Gastroesophageal sphincter (tissue), 4 donors: ENCODE measurements at regions not wholly inside any gene's neighbourhood (a gene's known extent, or its start where the extent isn't known, plus 50 kb on each side); places are given as distances from the start of the nearest gene placed in this dataset.
A peak's percentile ranks its signal among the peaks of the same experiment; 100 is the strongest.

ENCODE experiments used
- ATAC-seq: fragments of 150-250 bp; one replicate; pipeline ENCODE4 v1.9.1; 2016; ENCODE audit warnings: mild to moderate bottlenecking, moderate library complexity
- H3K27ac ChIP-seq, 4 donors: fragments of 200-600 bp; sonication (generic) in 3 of 4; 1 replicate in 3 of 4; 2 replicates in 1 of 4; pipeline ENCODE4 v1.5.1; 2016 to 2019
- H3K27me3 ChIP-seq: fragments of 200-600 bp; sonication (generic); one replicate; pipeline ENCODE4 v1.5.1; 2019
- H3K36me3 ChIP-seq, 2 donors: fragments of 200-600 bp; sonication (generic); one replicate each; pipeline ENCODE4 v1.5.1; 2019; ENCODE audit warnings: control low read depth in 1 of 2
- H3K4me1 ChIP-seq, 3 donors: fragments of 200-600 bp; sonication (generic); 1 replicate in 2 of 3; 2 replicates in 1 of 3; pipeline ENCODE4 v1.5.1; 2016 to 2019; ENCODE audit warnings: control low read depth in 2 of 3
- H3K4me3 ChIP-seq, 2 donors: fragments of 200-600 bp; sonication (generic); one replicate each; pipeline ENCODE4 v1.5.1; 2019; ENCODE audit warnings: mild to moderate bottlenecking in 1 of 2, moderate library complexity in 1 of 2
- H3K9me3 ChIP-seq, 3 donors: fragments of 200-600 bp; sonication (generic); one replicate each; pipeline ENCODE4 v1.5.1; 2017 to 2019; ENCODE audit warnings: control low read depth in 2 of 3
- CTCF ChIP-seq, 4 experiments: fragments of 200-600 bp in 2 of 4; fragments of 450-650 bp in 2 of 4; sonication (generic) in 1 of 4; IDR thresholded peaks; one replicate each; pipeline ENCODE4 v1.5.1; 2017 to 2019; ENCODE audit warnings: antibody characterized with exemption in 4 of 4, mild to moderate bottlenecking in 2 of 4, moderate library complexity in 2 of 4
- EP300 ChIP-seq: sonication (generic); formaldehyde crosslinking; IDR thresholded peaks from one replicate; pipeline ENCODE4 v1.6.1; 2017; ENCODE audit warnings: antibody characterized with exemption, mild to moderate bottlenecking
- POLR2A ChIP-seq, 2 donors: fragments of 450-650 bp; IDR thresholded peaks; one replicate each; pipeline ENCODE4 v1.6.1; 2017; ENCODE audit warnings: antibody characterized with exemption in 2 of 2, mild to moderate bottlenecking in 2 of 2, moderate library complexity in 1 of 2
- POLR2AphosphoS5 ChIP-seq: sonication (generic); formaldehyde crosslinking; IDR thresholded peaks from one replicate; pipeline ENCODE4 v1.6.1; 2017; ENCODE audit warnings: antibody characterized with exemption
- WGBS, 2 donors: methylation state at CpG; one replicate each; pipeline ENCODE4 v1.1.5; 2018; ENCODE audit warnings: low coverage in 1 of 2; 5-methylcytosine and 5-hydroxymethylcytosine counted together

- H3K36me3 ChIP-seq = no peaks in the 10 kb centered on the region
- ATAC-seq = no peak
- H3K4me1 ChIP-seq = no peaks in the 10 kb centered on the region
- no peaks in the 10 kb centered on the region for H3K27me3 ChIP-seq
- no peak overlapping the region for H3K4me3 ChIP-seq
- no peak overlapping the region for H3K27ac ChIP-seq
- 71% methylated on average over 3 of the region's 3 CpGs; no CpG with 5 or more reads in 1 of the 2 donors for WGBS, 2 donors
- TF ChIP-seq CTCF (IDR thresholded peaks at IDR 0.05) (no peak), POLR2A (IDR thresholded peaks at IDR 0.05) (no peak), POLR2AphosphoS5 (no peak), EP300 (no peak)
- no peaks in the 10 kb centered on the region for H3K9me3 ChIP-seq
Observed at GRCh38 chr1:157367091-157367739, 185.1 kb downstream of the FCRL5 start.

GRCh38 chr1:157364612-157365011, 187.7 kb downstream of the FCRL5 start:
- H3K27ac ChIP-seq = no peak overlapping the region
- H3K27me3 ChIP-seq = peaks cover 5% of the 10 kb centered on the region
- WGBS, 2 donors = 72 to 90% methylated on average over 2 of the region's 3 CpGs
- no peaks in the 10 kb centered on the region for H3K9me3 ChIP-seq
- no peaks in the 10 kb centered on the region for H3K4me1 ChIP-seq
- H3K4me3 ChIP-seq = no peak overlapping the region
- no peaks in the 10 kb centered on the region for H3K36me3 ChIP-seq
- ATAC-seq = no peak
- TF ChIP-seq CTCF (IDR thresholded peaks at IDR 0.05) (no peak), POLR2A (IDR thresholded peaks at IDR 0.05) (no peak), EP300 (no peak), POLR2AphosphoS5 (no peak)

- H3K27me3 ChIP-seq = peaks cover 5% of the 10 kb centered on the region
- no peak overlapping the region for H3K27ac ChIP-seq
- TF ChIP-seq CTCF (IDR thresholded peaks at IDR 0.05) (peak in 1 of 4 experiments; percentile 27), POLR2AphosphoS5 (no peak), EP300 (no peak), POLR2A (IDR thresholded peaks at IDR 0.05) (no peak)
- WGBS, 2 donors = 94 to 100% methylated on average over 1 to 2 of the region's 7 CpGs
- no peak for ATAC-seq
- H3K9me3 ChIP-seq = no peaks in the 10 kb centered on the region
- no peaks in the 10 kb centered on the region for H3K4me1 ChIP-seq
- H3K4me3 ChIP-seq = no peak overlapping the region
- no peaks in the 10 kb centered on the region for H3K36me3 ChIP-seq
Observed at GRCh38 chr1:157363660-157364140, 188.6 kb downstream of the FCRL5 start.

DNA sequence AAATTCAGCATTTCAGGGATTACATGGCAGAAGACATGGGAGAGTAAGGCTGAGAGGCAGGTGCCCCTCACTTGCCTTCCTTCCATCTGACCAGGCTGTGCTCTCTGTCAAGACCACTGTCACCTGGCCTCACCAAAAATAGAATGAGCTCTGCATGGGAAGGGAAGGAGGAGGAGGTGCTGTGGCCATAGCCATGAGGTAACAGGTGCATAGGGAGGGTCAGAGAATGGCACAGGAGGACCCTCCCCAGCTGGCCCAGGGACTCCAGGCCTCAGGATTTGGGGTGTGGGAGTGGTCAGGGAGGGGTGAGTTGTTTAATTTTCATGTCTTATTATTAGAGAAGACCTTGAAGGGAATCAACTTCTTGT, 192.3 kb downstream of the FCRL5 start:
- Histone ChIP-seq H3K27ac (no peak overlapping the region), H3K9me3 (no peaks in the 10 kb centered on the region)
- no peak for TF ChIP-seq CTCF (IDR thresholded peaks at IDR 0.05)
- TF ChIP-seq POLR2A (IDR thresholded peaks at IDR 0.05) = no peak
- TF ChIP-seq EP300 = no peak

DNA sequence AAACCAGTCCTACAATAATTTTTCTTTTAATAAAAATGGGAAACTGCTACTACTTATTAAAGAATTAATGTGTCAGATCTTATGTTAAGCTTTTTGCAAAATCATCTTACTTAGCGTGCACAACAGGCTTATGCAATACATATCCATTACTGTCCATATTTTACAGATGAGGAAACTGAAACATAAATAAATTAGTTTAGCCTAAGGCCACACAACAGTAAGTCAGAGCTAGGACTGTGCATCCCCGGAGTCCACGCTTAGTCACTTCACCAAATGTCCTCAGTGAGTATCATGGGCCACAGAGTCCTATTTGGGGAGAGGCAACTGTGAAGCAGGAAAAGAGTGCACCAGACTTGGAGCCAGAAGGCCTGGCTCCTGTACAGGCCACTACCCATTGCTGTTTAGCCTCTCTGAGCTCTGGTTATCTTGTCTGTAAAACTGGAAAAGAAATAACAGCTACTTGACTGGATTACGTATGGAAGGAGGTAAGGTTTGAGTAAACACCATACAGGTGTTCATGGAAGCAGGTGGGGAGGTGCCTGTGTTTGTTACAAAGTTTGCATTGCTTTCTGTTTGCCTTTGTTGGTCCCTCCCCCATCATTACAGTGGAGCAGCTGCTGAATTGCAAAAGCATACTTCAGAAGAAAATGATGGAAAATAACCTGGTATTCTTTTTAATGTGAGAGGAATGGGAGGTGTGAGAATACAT, 192.8 kb downstream of the FCRL5 start:
- Histone ChIP-seq H3K4me1 (no peaks in the 10 kb centered on the region), H3K27ac (no peak overlapping the region), H3K4me3 (no peak overlapping the region), H3K27me3 (peaks cover 5% of the 10 kb centered on the region), H3K36me3 (no peaks in the 10 kb centered on the region), H3K9me3 (no peaks in the 10 kb centered on the region)
- no peak for TF ChIP-seq CTCF (IDR thresholded peaks at IDR 0.05)
- TF ChIP-seq EP300 = no peak
- TF ChIP-seq POLR2AphosphoS5 = no peak
- no peak for TF ChIP-seq POLR2A (IDR thresholded peaks at IDR 0.05)
- 81 to 95% methylated on average over 2 to 4 of the region's 4 CpGs for WGBS, 2 donors
- no peak for ATAC-seq

More for the DNA sequence above, 192.3 kb downstream of the FCRL5 start:
- no peak for ATAC-seq
- H3K4me1 ChIP-seq = no peaks in the 10 kb centered on the region
- peaks cover 5% of the 10 kb centered on the region for H3K27me3 ChIP-seq
- no peak overlapping the region for H3K4me3 ChIP-seq
- no peaks in the 10 kb centered on the region for H3K36me3 ChIP-seq
